ENCODE measurements at regions not wholly inside any gene's neighbourhood (a gene's known extent, or its start where the extent isn't known, plus 50 kb on each side); places are given as distances from the start of the nearest gene placed in this dataset.

GRCh38 chr1:244963231-244963826 is 99.0 kb upstream of the HNRNPU start (continued):
- peak; percentile 23; the same call in 1 of the 2 replicates for TF ChIP-seq NCOA1 (IDR thresholded peaks at IDR 0.05; ENCODE audit: low read depth)
- TF ChIP-seq NKRF (IDR thresholded peaks at IDR 0.05; ENCODE audit: borderline replicate concordance), result no peak
- no peak for TF ChIP-seq ZSCAN32 (CRISPR knock-in tag; IDR thresholded peaks at IDR 0.05)
- TF ChIP-seq LCOR (CRISPR knock-in tag; IDR thresholded peaks at IDR 0.05), result no peak
- no peak for TF ChIP-seq MAX (CRISPR knock-in tag; IDR thresholded peaks at IDR 0.05)
- no peak for TF ChIP-seq PTRF (tag; IDR thresholded peaks at IDR 0.05)
- no peak for TF ChIP-seq HOMEZ (CRISPR knock-in tag; IDR thresholded peaks at IDR 0.05)
- TF ChIP-seq TEAD4 (IDR thresholded peaks at IDR 0.05; ENCODE audit: low read length), result peak; percentile 69; the same call in 1 of the 2 replicates
- no peak for TF ChIP-seq TEAD4 (CRISPR knock-in tag; IDR thresholded peaks at IDR 0.05; ENCODE audit: borderline replicate concordance)
- no peak for TF ChIP-seq ZNF407 (IDR thresholded peaks at IDR 0.05; ENCODE audit: low read depth)
- TF ChIP-seq CXXC5 (CRISPR knock-in tag; IDR thresholded peaks at IDR 0.05), result 0 out of 2 replicates have a peak, but pooled peaks have one; percentile 19
- TF ChIP-seq BRCA1 (IDR thresholded peaks at IDR 0.05), result no peak
- TF ChIP-seq BRCA1 (CRISPR knock-in tag; IDR thresholded peaks at IDR 0.05), result no peak
- no peak for TF ChIP-seq KAT7 (CRISPR knock-in tag; IDR thresholded peaks at IDR 0.05; ENCODE audit: borderline replicate concordance)
- no peak for TF ChIP-seq NR2F6 (CRISPR knock-in tag; IDR thresholded peaks at IDR 0.05)
- no peak for TF ChIP-seq MXD1 (CRISPR knock-in tag; IDR thresholded peaks at IDR 0.05; ENCODE audit: borderline replicate concordance, poor library complexity, severe bottlenecking)

Measured in K562 (cell line).